DOHH2 (cell line): ENCODE measurements at regions not wholly inside any gene's neighbourhood (a gene's known extent, or its start where the extent isn't known, plus 50 kb on each side); places are given as distances from the start of the nearest gene placed in this dataset.

Source experiments
- H3F3A ChIP-seq: fragments of 200-600 bp; sonication (generic), shearing (Covaris generic); 2 replicates; pipeline ENCODE4 v1.6.0; 2016; ENCODE audit warnings: antibody characterized with exemption, mild to moderate bottlenecking; ENCODE audit not compliant: control insufficient read depth, insufficient read depth
- H3K27ac ChIP-seq: fragments of 200-600 bp; sonication (generic); 2 replicates; pipeline ENCODE4 v1.5.1; 2014; ENCODE audit warnings: low read depth, mild to moderate bottlenecking, low read length, moderate library complexity
- H3K27me3 ChIP-seq: fragments of 200-600 bp; sonication (generic); 2 replicates; pipeline ENCODE4 v1.6.1; 2014; ENCODE audit warnings: mild to moderate bottlenecking, low read length, mixed read lengths; ENCODE audit not compliant: control insufficient read depth
- H3K36me3 ChIP-seq: fragments of 200-600 bp; sonication (generic); 2 replicates; pipeline ENCODE4 v1.6.1; 2014; ENCODE audit warnings: mild to moderate bottlenecking, low read length, moderate library complexity, mixed read lengths; ENCODE audit not compliant: control insufficient read depth
- H3K4me1 ChIP-seq: fragments of 200-600 bp; sonication (generic); 2 replicates; pipeline ENCODE4 v1.6.1; 2014; ENCODE audit warnings: mild to moderate bottlenecking, low read length, mixed read lengths; ENCODE audit not compliant: control insufficient read depth
- H3K4me2 ChIP-seq: fragments of 200-600 bp; sonication (generic); 2 replicates; pipeline ENCODE4 v1.6.0; 2014; ENCODE audit warnings: mild to moderate bottlenecking, low read length, moderate library complexity
- H3K4me3 ChIP-seq: fragments of 200-600 bp; sonication (generic); 2 replicates; pipeline ENCODE4 v1.5.1; 2014; ENCODE audit warnings: mild to moderate bottlenecking, low read length, mixed read lengths
- H3K79me2 ChIP-seq: fragments of 200-600 bp; sonication (generic); 2 replicates; pipeline ENCODE4 v1.6.1; 2014; ENCODE audit warnings: mild to moderate bottlenecking, low read length, mixed read lengths; ENCODE audit not compliant: control insufficient read depth
- H3K9me2 ChIP-seq: fragments of 200-600 bp; sonication (generic); replicated peaks from 2 replicates; pipeline ENCODE4 v1.6.1; 2014; ENCODE audit warnings: mild to moderate bottlenecking, low read length, mixed read lengths; ENCODE audit not compliant: control insufficient read depth
- H3K9me3 ChIP-seq: fragments of 200-600 bp; sonication (generic); 2 replicates; pipeline ENCODE4 v1.6.1; 2014; ENCODE audit warnings: antibody characterized with exemption, low read length, mixed read lengths; ENCODE audit not compliant: control insufficient read depth, insufficient read depth
- H4K20me1 ChIP-seq: fragments of 200-600 bp; sonication (generic); 2 replicates; pipeline ENCODE4 v1.6.0; 2014; ENCODE audit warnings: low read depth, mild to moderate bottlenecking, antibody characterized with exemption, low read length, moderate library complexity; ENCODE audit not compliant: control insufficient read depth, insufficient read depth
- EZH2phosphoT487 ChIP-seq: fragments of 200-600 bp; sonication (generic); IDR thresholded peaks from 2 replicates; pipeline ENCODE4 v1.6.1; 2017; ENCODE audit warnings: borderline replicate concordance, mild to moderate bottlenecking, antibody characterized with exemption, low read length, moderate library complexity, mixed read lengths
- TF ChIP-seq, protein P1 (sequence below): fragments of 200-600 bp; sonication (generic); IDR thresholded peaks from one replicate; pipeline ENCODE4 v1.5.1; 2014; ENCODE audit warnings: antibody characterized with exemption, mild to moderate bottlenecking, low read depth, low read length; ENCODE audit not compliant: poor library complexity, severe bottlenecking

DNA sequence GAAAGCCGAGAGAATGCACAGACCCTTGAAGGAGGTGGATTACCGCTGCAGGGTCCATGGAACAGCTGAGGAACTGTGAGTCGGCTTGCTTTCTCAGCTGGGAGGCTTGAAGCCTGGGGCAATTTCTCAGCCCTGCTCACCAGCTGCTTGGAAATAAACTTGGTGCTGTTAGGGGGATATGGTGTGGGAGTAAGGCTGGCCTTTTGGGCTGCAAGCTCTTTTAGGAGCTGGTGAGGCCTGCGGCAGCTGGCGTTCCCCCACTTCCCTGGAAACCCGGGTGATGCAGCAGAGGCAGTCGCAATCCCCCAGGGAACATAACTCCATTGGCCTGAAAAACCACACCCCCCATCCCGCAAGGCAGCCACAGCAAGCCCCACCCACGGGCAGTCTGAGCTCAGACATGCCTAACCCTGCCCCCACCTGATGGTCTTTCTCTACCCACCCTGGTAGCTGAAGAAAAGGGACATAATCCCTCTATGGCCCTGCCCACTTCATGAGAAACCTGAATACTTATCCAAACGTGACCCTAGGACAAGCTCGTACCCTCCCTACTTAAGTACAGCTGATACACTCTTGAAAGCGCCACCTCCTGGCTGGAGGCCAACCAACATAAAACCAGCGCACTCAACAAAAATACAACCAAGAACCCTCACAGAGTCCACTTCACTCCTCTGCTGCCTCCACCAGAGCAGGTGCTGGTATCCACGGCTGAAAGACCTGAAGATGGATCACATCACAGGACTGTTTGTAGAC, 1995.8 kb downstream of the NCAM2 start:
- Histone ChIP-seq H3F3A (no peaks in the 10 kb centered on the region), H3K79me2 (no peaks in the 10 kb centered on the region), H3K36me3 (no peaks in the 10 kb centered on the region), H3K4me1 (no peaks in the 10 kb centered on the region), H4K20me1 (no peaks in the 10 kb centered on the region), H3K4me3 (no peak overlapping the region), H3K27me3 (no peaks in the 10 kb centered on the region), H3K4me2 (no peak overlapping the region), H3K27ac (no peak overlapping the region), H3K9me3 (peaks cover 14% of the 10 kb centered on the region), H3K9me2 (no peaks in the 10 kb centered on the region)
- no peak for TF ChIP-seq EZH2phosphoT487
- TF ChIP-seq, protein P1, sequence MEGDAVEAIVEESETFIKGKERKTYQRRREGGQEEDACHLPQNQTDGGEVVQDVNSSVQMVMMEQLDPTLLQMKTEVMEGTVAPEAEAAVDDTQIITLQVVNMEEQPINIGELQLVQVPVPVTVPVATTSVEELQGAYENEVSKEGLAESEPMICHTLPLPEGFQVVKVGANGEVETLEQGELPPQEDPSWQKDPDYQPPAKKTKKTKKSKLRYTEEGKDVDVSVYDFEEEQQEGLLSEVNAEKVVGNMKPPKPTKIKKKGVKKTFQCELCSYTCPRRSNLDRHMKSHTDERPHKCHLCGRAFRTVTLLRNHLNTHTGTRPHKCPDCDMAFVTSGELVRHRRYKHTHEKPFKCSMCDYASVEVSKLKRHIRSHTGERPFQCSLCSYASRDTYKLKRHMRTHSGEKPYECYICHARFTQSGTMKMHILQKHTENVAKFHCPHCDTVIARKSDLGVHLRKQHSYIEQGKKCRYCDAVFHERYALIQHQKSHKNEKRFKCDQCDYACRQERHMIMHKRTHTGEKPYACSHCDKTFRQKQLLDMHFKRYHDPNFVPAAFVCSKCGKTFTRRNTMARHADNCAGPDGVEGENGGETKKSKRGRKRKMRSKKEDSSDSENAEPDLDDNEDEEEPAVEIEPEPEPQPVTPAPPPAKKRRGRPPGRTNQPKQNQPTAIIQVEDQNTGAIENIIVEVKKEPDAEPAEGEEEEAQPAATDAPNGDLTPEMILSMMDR: no peak

DNA sequence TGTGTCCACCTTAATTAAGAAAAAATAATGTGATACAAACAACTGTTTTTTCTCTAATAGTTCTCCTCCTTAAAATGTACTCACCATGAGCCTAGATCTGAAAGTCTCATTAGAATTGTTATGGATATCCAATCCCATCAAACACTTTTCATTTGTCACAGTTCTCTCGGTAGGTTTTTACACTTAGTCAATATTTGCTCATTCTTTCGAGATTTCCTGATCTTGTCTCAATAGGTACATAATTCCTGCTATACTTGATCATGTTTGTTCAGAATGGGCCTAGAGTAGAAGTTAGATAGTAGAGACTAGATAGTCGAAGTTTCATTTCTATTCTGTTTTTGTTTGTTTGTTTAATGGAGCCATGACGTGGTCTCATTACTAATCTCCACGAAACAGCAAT, 2005.7 kb downstream of the NCAM2 start:
- no peaks in the 10 kb centered on the region for H3K27me3 ChIP-seq
- no peaks in the 10 kb centered on the region for H4K20me1 ChIP-seq
- H3K9me3 ChIP-seq: peaks cover 3% of the 10 kb centered on the region; the same call in 1 of the 2 replicates
- no peaks in the 10 kb centered on the region for H3K79me2 ChIP-seq
- no peaks in the 10 kb centered on the region for H3K4me1 ChIP-seq
- TF ChIP-seq, protein P1: no peak
- no peak for TF ChIP-seq EZH2phosphoT487
- no peak overlapping the region for H3K27ac ChIP-seq
- H3K4me2 ChIP-seq: no peak overlapping the region
- H3K36me3 ChIP-seq: no peaks in the 10 kb centered on the region
- no peaks in the 10 kb centered on the region for H3K9me2 ChIP-seq
- H3K4me3 ChIP-seq: no peak overlapping the region
- H3F3A ChIP-seq: no peaks in the 10 kb centered on the region

DNA sequence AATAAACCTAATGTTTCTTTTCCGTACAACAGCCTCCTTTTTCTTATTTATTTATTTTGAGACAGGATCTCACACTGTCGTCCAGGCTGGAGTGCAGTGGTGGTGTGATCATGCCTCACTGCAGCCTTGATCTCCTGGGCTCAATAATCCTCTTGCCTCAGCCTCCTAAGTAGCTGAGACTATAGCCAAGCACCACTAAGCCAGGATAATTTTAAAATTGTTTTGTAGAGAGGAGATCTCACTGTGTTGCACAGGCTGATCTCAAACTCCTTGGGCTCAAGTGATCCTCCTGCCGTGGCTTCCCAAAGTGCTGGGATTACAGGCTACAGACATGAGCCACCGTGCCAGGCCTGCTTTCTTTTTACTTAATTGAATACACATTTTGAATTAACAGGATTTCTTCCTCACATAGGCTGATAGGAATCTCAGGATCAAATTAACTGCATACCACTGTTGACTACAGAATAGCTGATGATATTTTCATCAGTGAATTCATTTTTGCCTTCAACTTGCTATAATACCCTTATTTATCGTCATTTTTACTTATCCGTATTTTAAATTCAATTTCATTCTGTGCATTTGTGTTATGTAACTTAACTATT, 2010.5 kb downstream of the NCAM2 start:
- Histone ChIP-seq H3K27me3 (no peaks in the 10 kb centered on the region), H3K4me2 (no peak overlapping the region), H3K4me3 (no peak overlapping the region), H3K9me3 (peaks cover 7% of the 10 kb centered on the region; the same call in 1 of the 2 replicates), H3K36me3 (no peaks in the 10 kb centered on the region), H3F3A (no peaks in the 10 kb centered on the region), H3K79me2 (no peaks in the 10 kb centered on the region), H4K20me1 (no peaks in the 10 kb centered on the region), H3K9me2 (no peaks in the 10 kb centered on the region), H3K27ac (no peak overlapping the region), H3K4me1 (no peaks in the 10 kb centered on the region)
- TF ChIP-seq EZH2phosphoT487: no peak
- TF ChIP-seq, protein P1: no peak
